GM23338 (cell line): ENCODE measurements at regions not wholly inside any gene's neighbourhood (a gene's known extent, or its start where the extent isn't known, plus 50 kb on each side); places are given as distances from the start of the nearest gene placed in this dataset.
A peak's percentile ranks its signal among the peaks of the same experiment; 100 is the strongest.

ENCODE experiments used
- ATAC-seq: fragments of 200-7000 bp; cut with Tn5 transposase; 3 replicates; pipeline ENCODE4 v1.9.1; 2020
- DNase-seq: peaks from one replicate; pipeline ENCODE4 v3.0.0-alpha.2; 2015; ENCODE audit warnings: low spot score
- H2AFZ ChIP-seq: fragments of 200-600 bp; sonication (generic); 2 replicates; pipeline ENCODE4 v1.8.0; 2016; ENCODE audit warnings: antibody characterized with exemption, mild to moderate bottlenecking, moderate library complexity
- H3F3A ChIP-seq: fragments of 200-600 bp; sonication (generic); replicated peaks from 2 replicates; pipeline ENCODE4 v1.8.0; 2017; ENCODE audit warnings: antibody characterized with exemption, mixed run types, low read depth
- H3K27ac ChIP-seq: fragments of 200-600 bp; sonication (generic); 2 replicates; pipeline ENCODE4 v1.6.1; 2016; ENCODE audit warnings: low read depth
- H3K27me3 ChIP-seq: fragments of 200-600 bp; sonication (generic); 2 replicates; pipeline ENCODE4 v1.8.0; 2016; ENCODE audit warnings: mild to moderate bottlenecking, mixed run types, moderate library complexity; ENCODE audit not compliant: insufficient read depth
- H3K36me3 ChIP-seq: fragments of 200-600 bp; sonication (generic); 2 replicates; pipeline ENCODE4 v1.8.0; 2016; ENCODE audit warnings: mild to moderate bottlenecking; ENCODE audit not compliant: insufficient read depth
- H3K4me1 ChIP-seq: fragments of 200-600 bp; sonication (generic); 2 replicates; pipeline ENCODE4 v1.8.0; 2016; ENCODE audit warnings: mild to moderate bottlenecking, moderate library complexity; ENCODE audit not compliant: insufficient read depth
- H3K4me2 ChIP-seq: fragments of 200-600 bp; sonication (generic); 2 replicates; pipeline ENCODE4 v1.7.1; 2017; ENCODE audit warnings: mixed run types
- H3K4me3 ChIP-seq: fragments of 200-600 bp; sonication (generic); 2 replicates; pipeline ENCODE4 v1.6.1; 2016; ENCODE audit warnings: mixed run types
- H3K79me2 ChIP-seq: fragments of 200-600 bp; sonication (generic); replicated peaks from 2 replicates; pipeline ENCODE4 v1.8.0; 2017; ENCODE audit warnings: mild to moderate bottlenecking; ENCODE audit not compliant: insufficient read depth
- H3K9me2 ChIP-seq: fragments of 200-600 bp; sonication (generic); 2 replicates; pipeline ENCODE4 v1.8.0; 2017; ENCODE audit not compliant: insufficient read depth
- H4K20me1 ChIP-seq: fragments of 200-600 bp; sonication (generic); replicated peaks from 2 replicates; pipeline ENCODE4 v1.8.0; 2017; ENCODE audit warnings: mild to moderate bottlenecking; ENCODE audit not compliant: insufficient read depth
- H3K27ac Mint-ChIP-seq: 2 replicates; pipeline ENCODE4 v1.8.0; 2020; ENCODE audit warnings: inconsistent platforms, mild to moderate bottlenecking, moderate library complexity, mixed read lengths
- H3K27me3 Mint-ChIP-seq: 3 replicates; pipeline ENCODE4 v1.8.0; 2022; ENCODE audit warnings: low read depth, mild to moderate bottlenecking, moderate library complexity, mixed read lengths, inconsistent platforms; ENCODE audit not compliant: insufficient read depth, poor library complexity
- H3K36me3 Mint-ChIP-seq: 3 replicates; pipeline ENCODE4 v1.8.0; 2021; ENCODE audit warnings: low read depth, mild to moderate bottlenecking, inconsistent platforms, moderate library complexity, mixed read lengths
- H3K4me1 Mint-ChIP-seq: 3 replicates; pipeline ENCODE4 v1.8.0; 2020; ENCODE audit warnings: mild to moderate bottlenecking, inconsistent platforms, mixed read lengths
- H3K4me3 Mint-ChIP-seq: 3 replicates; pipeline ENCODE4 v1.8.0; 2021; ENCODE audit warnings: moderate library complexity, mild to moderate bottlenecking, inconsistent platforms, mixed read lengths
- H3K9me3 Mint-ChIP-seq: 3 replicates; pipeline ENCODE4 v1.8.0; 2020; ENCODE audit warnings: moderate library complexity, mild to moderate bottlenecking, inconsistent platforms, mixed read lengths
- CREB1 ChIP-seq: fragments of 250-450 bp; sonication (Bioruptor Pico); IDR thresholded peaks from 2 replicates; pipeline ENCODE4 v1.5.0; 2020; ENCODE audit warnings: low read depth, mild to moderate bottlenecking, moderate library complexity
- ETS1 ChIP-seq: IDR thresholded peaks from 2 replicates; pipeline ENCODE4 v1.6.1; 2016; ENCODE audit warnings: antibody characterized with exemption
- EZH2 ChIP-seq: fragments of 200-600 bp; sonication (generic); IDR thresholded peaks from one replicate; pipeline ENCODE4 v1.8.0; 2017; ENCODE audit warnings: antibody characterized with exemption, mild to moderate bottlenecking, low read depth; ENCODE audit not compliant: unreplicated experiment
- EZH2phosphoT487 ChIP-seq: fragments of 200-600 bp; sonication (generic); IDR thresholded peaks from one replicate; pipeline ENCODE4 v1.8.1; 2018; ENCODE audit warnings: antibody characterized with exemption; ENCODE audit not compliant: unreplicated experiment
- JUNB ChIP-seq: IDR thresholded peaks from one replicate; pipeline ENCODE4 v1.6.1; 2016; ENCODE audit warnings: antibody characterized with exemption; ENCODE audit not compliant: unreplicated experiment
- NANOG ChIP-seq: IDR thresholded peaks from 2 replicates; pipeline ENCODE4 v1.6.1; 2016; ENCODE audit warnings: antibody characterized with exemption, borderline replicate concordance
- POLR2AphosphoS5 ChIP-seq: IDR thresholded peaks from 2 replicates; pipeline ENCODE4 v1.6.1; 2016; ENCODE audit warnings: antibody characterized with exemption, low read depth
- STAT1 ChIP-seq: IDR thresholded peaks from one replicate; pipeline ENCODE4 v1.6.1; 2016; ENCODE audit warnings: antibody characterized with exemption; ENCODE audit not compliant: unreplicated experiment
- ZNF114 ChIP-seq: fragments of 250-450 bp; sonication (Bioruptor Pico); IDR thresholded peaks from 2 replicates; pipeline ENCODE4 v1.5.0; 2020; ENCODE audit warnings: mild to moderate bottlenecking, moderate library complexity
- ZNF331 ChIP-seq: fragments of 250-450 bp; sonication (Bioruptor Pico); IDR thresholded peaks from 2 replicates; pipeline ENCODE4 v1.5.0; 2020; ENCODE audit warnings: low read depth, mild to moderate bottlenecking, moderate library complexity
- TF ChIP-seq, protein P1 (sequence below): IDR thresholded peaks from one replicate; pipeline ENCODE4 v1.6.1; 2018; ENCODE audit warnings: antibody characterized with exemption; ENCODE audit not compliant: unreplicated experiment
- TF ChIP-seq, protein P2 (sequence below): fragments of 250-450 bp; sonication (Bioruptor Pico); IDR thresholded peaks from 2 replicates; pipeline ENCODE4 v1.5.0; 2020; ENCODE audit warnings: mild to moderate bottlenecking, moderate library complexity
- TF ChIP-seq, protein P3 (sequence below), 2 experiments: fragments of 200-600 bp in 1 of 2; sonication (generic) in 1 of 2; conservative IDR thresholded peaks; 2 replicates each; pipeline versions ENCODE4 v1.5.1 to v1.6.1; 2016 to 2017; ENCODE audit warnings: antibody characterized with exemption in 2 of 2, low read depth in 2 of 2, mild to moderate bottlenecking in 2 of 2, moderate library complexity in 1 of 2

GRCh38 chr5:153350175-153350883, 140.1 kb upstream of the GRIA1 start:
- Histone ChIP-seq H2AFZ (no peak overlapping the region), H3K27me3 (peaks cover 10% of the 10 kb centered on the region; the same call in 1 of the 2 replicates), H3F3A (0 out of 2 replicates have a peak, but pooled peaks cover 2% of the 10 kb centered on the region), H3K27ac (peak overlapping the region; percentile 53; the same call in 1 of the 2 replicates), H4K20me1 (no peaks in the 10 kb centered on the region), H3K36me3 (no peaks in the 10 kb centered on the region), H3K4me1 (peaks cover 38% of the 10 kb centered on the region), H3K79me2 (no peaks in the 10 kb centered on the region), H3K4me3 (no peak overlapping the region; the same call in 1 of the 2 replicates), H3K9me2 (0 out of 2 replicates have a peak, but pooled peaks cover 11% of the 10 kb centered on the region), H3K4me2 (peak overlapping the region; percentile 30)
- peak overlapping the region; percentile 40 for H3K4me3 Mint-ChIP-seq
- H3K4me1 Mint-ChIP-seq = peaks cover 44% of the 10 kb centered on the region
- DNase-seq (peak; percentile 63), ATAC-seq (peak; percentile 94)
- peaks cover 8% of the 10 kb centered on the region for H3K27me3 Mint-ChIP-seq
- no peaks in the 10 kb centered on the region for H3K36me3 Mint-ChIP-seq
- no peak overlapping the region; the same call in 1 of the 2 replicates for H3K27ac Mint-ChIP-seq
- H3K9me3 Mint-ChIP-seq = no peaks in the 10 kb centered on the region
- TF ChIP-seq ZNF114 (CRISPR knock-in tag) (0 out of 2 replicates have a peak, but pooled peaks have one; percentile 9), STAT1 (no peak), ZNF331 (CRISPR knock-in tag) (no peak), ETS1 (no peak), POLR2AphosphoS5 (0 out of 2 replicates have a peak, but pooled peaks have one; percentile 32), NANOG (peak; percentile 95), EZH2 (no peak), JUNB (no peak), EZH2phosphoT487 (no peak), CREB1 (CRISPR knock-in tag) (peak; percentile 59; the same call in 1 of the 2 replicates)
- TF ChIP-seq, protein P1, sequence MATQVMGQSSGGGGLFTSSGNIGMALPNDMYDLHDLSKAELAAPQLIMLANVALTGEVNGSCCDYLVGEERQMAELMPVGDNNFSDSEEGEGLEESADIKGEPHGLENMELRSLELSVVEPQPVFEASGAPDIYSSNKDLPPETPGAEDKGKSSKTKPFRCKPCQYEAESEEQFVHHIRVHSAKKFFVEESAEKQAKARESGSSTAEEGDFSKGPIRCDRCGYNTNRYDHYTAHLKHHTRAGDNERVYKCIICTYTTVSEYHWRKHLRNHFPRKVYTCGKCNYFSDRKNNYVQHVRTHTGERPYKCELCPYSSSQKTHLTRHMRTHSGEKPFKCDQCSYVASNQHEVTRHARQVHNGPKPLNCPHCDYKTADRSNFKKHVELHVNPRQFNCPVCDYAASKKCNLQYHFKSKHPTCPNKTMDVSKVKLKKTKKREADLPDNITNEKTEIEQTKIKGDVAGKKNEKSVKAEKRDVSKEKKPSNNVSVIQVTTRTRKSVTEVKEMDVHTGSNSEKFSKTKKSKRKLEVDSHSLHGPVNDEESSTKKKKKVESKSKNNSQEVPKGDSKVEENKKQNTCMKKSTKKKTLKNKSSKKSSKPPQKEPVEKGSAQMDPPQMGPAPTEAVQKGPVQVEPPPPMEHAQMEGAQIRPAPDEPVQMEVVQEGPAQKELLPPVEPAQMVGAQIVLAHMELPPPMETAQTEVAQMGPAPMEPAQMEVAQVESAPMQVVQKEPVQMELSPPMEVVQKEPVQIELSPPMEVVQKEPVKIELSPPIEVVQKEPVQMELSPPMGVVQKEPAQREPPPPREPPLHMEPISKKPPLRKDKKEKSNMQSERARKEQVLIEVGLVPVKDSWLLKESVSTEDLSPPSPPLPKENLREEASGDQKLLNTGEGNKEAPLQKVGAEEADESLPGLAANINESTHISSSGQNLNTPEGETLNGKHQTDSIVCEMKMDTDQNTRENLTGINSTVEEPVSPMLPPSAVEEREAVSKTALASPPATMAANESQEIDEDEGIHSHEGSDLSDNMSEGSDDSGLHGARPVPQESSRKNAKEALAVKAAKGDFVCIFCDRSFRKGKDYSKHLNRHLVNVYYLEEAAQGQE = no peak
- TF ChIP-seq, protein P2, sequence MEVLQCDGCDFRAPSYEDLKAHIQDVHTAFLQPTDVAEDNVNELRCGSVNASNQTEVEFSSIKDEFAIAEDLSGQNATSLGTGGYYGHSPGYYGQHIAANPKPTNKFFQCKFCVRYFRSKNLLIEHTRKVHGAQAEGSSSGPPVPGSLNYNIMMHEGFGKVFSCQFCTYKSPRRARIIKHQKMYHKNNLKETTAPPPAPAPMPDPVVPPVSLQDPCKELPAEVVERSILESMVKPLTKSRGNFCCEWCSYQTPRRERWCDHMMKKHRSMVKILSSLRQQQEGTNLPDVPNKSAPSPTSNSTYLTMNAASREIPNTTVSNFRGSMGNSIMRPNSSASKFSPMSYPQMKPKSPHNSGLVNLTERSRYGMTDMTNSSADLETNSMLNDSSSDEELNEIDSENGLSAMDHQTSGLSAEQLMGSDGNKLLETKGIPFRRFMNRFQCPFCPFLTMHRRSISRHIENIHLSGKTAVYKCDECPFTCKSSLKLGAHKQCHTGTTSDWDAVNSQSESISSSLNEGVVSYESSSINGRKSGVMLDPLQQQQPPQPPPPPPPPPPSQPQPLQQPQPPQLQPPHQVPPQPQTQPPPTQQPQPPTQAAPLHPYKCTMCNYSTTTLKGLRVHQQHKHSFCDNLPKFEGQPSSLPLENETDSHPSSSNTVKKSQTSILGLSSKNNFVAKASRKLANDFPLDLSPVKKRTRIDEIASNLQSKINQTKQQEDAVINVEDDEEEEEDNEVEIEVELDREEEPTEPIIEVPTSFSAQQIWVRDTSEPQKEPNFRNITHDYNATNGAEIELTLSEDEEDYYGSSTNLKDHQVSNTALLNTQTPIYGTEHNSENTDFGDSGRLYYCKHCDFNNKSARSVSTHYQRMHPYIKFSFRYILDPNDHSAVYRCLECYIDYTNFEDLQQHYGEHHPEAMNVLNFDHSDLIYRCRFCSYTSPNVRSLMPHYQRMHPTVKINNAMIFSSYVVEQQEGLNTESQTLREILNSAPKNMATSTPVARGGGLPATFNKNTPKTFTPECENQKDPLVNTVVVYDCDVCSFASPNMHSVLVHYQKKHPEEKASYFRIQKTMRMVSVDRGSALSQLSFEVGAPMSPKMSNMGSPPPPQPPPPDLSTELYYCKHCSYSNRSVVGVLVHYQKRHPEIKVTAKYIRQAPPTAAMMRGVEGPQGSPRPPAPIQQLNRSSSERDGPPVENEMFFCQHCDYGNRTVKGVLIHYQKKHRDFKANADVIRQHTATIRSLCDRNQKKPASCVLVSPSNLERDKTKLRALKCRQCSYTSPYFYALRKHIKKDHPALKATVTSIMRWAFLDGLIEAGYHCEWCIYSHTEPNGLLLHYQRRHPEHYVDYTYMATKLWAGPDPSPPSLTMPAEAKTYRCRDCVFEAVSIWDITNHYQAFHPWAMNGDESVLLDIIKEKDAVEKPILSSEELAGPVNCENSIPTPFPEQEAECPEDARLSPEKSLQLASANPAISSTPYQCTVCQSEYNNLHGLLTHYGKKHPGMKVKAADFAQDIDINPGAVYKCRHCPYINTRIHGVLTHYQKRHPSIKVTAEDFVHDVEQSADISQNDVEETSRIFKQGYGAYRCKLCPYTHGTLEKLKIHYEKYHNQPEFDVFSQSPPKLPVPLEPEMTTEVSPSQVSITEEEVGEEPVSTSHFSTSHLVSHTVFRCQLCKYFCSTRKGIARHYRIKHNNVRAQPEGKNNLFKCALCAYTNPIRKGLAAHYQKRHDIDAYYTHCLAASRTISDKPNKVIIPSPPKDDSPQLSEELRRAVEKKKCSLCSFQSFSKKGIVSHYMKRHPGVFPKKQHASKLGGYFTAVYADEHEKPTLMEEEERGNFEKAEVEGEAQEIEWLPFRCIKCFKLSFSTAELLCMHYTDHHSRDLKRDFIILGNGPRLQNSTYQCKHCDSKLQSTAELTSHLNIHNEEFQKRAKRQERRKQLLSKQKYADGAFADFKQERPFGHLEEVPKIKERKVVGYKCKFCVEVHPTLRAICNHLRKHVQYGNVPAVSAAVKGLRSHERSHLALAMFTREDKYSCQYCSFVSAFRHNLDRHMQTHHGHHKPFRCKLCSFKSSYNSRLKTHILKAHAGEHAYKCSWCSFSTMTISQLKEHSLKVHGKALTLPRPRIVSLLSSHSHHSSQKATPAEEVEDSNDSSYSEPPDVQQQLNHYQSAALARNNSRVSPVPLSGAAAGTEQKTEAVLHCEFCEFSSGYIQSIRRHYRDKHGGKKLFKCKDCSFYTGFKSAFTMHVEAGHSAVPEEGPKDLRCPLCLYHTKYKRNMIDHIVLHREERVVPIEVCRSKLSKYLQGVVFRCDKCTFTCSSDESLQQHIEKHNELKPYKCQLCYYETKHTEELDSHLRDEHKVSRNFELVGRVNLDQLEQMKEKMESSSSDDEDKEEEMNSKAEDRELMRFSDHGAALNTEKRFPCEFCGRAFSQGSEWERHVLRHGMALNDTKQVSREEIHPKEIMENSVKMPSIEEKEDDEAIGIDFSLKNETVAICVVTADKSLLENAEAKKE (CRISPR knock-in tag) = peak; percentile 96
- TF ChIP-seq, protein P3, sequence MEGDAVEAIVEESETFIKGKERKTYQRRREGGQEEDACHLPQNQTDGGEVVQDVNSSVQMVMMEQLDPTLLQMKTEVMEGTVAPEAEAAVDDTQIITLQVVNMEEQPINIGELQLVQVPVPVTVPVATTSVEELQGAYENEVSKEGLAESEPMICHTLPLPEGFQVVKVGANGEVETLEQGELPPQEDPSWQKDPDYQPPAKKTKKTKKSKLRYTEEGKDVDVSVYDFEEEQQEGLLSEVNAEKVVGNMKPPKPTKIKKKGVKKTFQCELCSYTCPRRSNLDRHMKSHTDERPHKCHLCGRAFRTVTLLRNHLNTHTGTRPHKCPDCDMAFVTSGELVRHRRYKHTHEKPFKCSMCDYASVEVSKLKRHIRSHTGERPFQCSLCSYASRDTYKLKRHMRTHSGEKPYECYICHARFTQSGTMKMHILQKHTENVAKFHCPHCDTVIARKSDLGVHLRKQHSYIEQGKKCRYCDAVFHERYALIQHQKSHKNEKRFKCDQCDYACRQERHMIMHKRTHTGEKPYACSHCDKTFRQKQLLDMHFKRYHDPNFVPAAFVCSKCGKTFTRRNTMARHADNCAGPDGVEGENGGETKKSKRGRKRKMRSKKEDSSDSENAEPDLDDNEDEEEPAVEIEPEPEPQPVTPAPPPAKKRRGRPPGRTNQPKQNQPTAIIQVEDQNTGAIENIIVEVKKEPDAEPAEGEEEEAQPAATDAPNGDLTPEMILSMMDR (conservative IDR thresholded peaks at IDR 0.05; ENCODE audit: low read depth in 2 of 2) = no peak
